ENCODE measurements at regions not wholly inside any gene's neighbourhood (a gene's known extent, or its start where the extent isn't known, plus 50 kb on each side); places are given as distances from the start of the nearest gene placed in this dataset.

GRCh38 chr3:6746443-6746842 is 114.5 kb upstream of the GRM7 start:
- TF ChIP-seq CTCF (IDR thresholded peaks at IDR 0.05) (no peak), POLR2A (IDR thresholded peaks at IDR 0.05) (no peak)
